H9 (cell line): ENCODE measurements at regions not wholly inside any gene's neighbourhood (a gene's known extent, or its start where the extent isn't known, plus 50 kb on each side); places are given as distances from the start of the nearest gene placed in this dataset.

ENCODE experiments used
- DNase-seq: peaks from one replicate; pipeline ENCODE4 v3.0.0-alpha.2; 2017
- H2AFZ ChIP-seq: one replicate; pipeline ENCODE4 v1.6.1; 2013; ENCODE audit warnings: mild to moderate bottlenecking, low read length, control low read depth, moderate library complexity
- H2AK5ac ChIP-seq: 2 replicates; pipeline ENCODE4 v1.6.1; 2013; ENCODE audit warnings: low read length, control low read depth, mixed read lengths; ENCODE audit not compliant: insufficient read length
- H2BK120ac ChIP-seq: one replicate; pipeline ENCODE4 v1.6.1; 2013; ENCODE audit warnings: low read depth, mild to moderate bottlenecking, low read length, control low read depth, inconsistent platforms; ENCODE audit not compliant: poor library complexity, severe bottlenecking
- H2BK12ac ChIP-seq: 2 replicates; pipeline ENCODE4 v1.6.1; 2013; ENCODE audit warnings: low read length, control low read depth, mixed read lengths, low read depth; ENCODE audit not compliant: insufficient read length
- H2BK15ac ChIP-seq: 2 replicates; pipeline ENCODE4 v1.6.1; 2013; ENCODE audit warnings: low read depth, low read length, control low read depth
- H2BK20ac ChIP-seq: one replicate; pipeline ENCODE4 v1.6.1; 2013; ENCODE audit warnings: low read depth, mild to moderate bottlenecking, low read length, control low read depth, inconsistent platforms; ENCODE audit not compliant: poor library complexity, severe bottlenecking
- H2BK5ac ChIP-seq: 2 replicates; pipeline ENCODE4 v1.6.1; 2013; ENCODE audit warnings: low read length, control low read depth, mixed read lengths; ENCODE audit not compliant: insufficient read length
- H3K14ac ChIP-seq: 2 replicates; pipeline ENCODE4 v1.6.1; 2013; ENCODE audit warnings: low read length, control low read depth; ENCODE audit not compliant: insufficient read depth
- H3K18ac ChIP-seq: 2 replicates; pipeline ENCODE4 v1.6.1; 2013; ENCODE audit warnings: low read depth, mild to moderate bottlenecking, mixed read lengths, low read length, control low read depth; ENCODE audit not compliant: insufficient read length
- H3K23ac ChIP-seq: 2 replicates; pipeline ENCODE4 v1.6.1; 2013; ENCODE audit warnings: low read length, control low read depth, mixed read lengths, low read depth; ENCODE audit not compliant: insufficient read length
- H3K23me2 ChIP-seq: 2 replicates; pipeline ENCODE4 v1.6.1; 2013; ENCODE audit warnings: low read depth, mild to moderate bottlenecking, mixed read lengths, low read length, control low read depth; ENCODE audit not compliant: insufficient read length, poor library complexity, severe bottlenecking
- H3K27ac ChIP-seq: 2 replicates; pipeline ENCODE4 v1.5.1; 2013; ENCODE audit warnings: low read length, control low read depth, mixed read lengths, low read depth; ENCODE audit not compliant: insufficient read length
- H3K27me3 ChIP-seq: 2 replicates; pipeline ENCODE4 v1.6.1; 2013; ENCODE audit warnings: low read length, control low read depth, inconsistent platforms; ENCODE audit not compliant: insufficient read depth
- H3K4ac ChIP-seq: 2 replicates; pipeline ENCODE4 v1.6.1; 2013; ENCODE audit warnings: low read depth, mild to moderate bottlenecking, control low read depth, inconsistent platforms, low read length, moderate library complexity
- H3K4me1 ChIP-seq: 2 replicates; pipeline ENCODE4 v1.6.1; 2013; ENCODE audit warnings: low read length, control low read depth, inconsistent platforms; ENCODE audit not compliant: insufficient read depth
- H3K4me2 ChIP-seq: 2 replicates; pipeline ENCODE4 v1.6.1; 2013; ENCODE audit warnings: low read length, control low read depth, mixed read lengths; ENCODE audit not compliant: insufficient read length, insufficient read depth
- H3K56ac ChIP-seq: 2 replicates; pipeline ENCODE4 v1.6.1; 2013; ENCODE audit warnings: low read depth, mild to moderate bottlenecking, mixed read lengths, low read length, control low read depth; ENCODE audit not compliant: insufficient read length
- H3K79me1 ChIP-seq: 2 replicates; pipeline ENCODE4 v1.6.1; 2013; ENCODE audit warnings: low read depth, mild to moderate bottlenecking, moderate library complexity, low read length, control low read depth, inconsistent platforms; ENCODE audit not compliant: insufficient read depth, poor library complexity, severe bottlenecking
- H3K79me2 ChIP-seq: 2 replicates; pipeline ENCODE4 v1.6.1; 2013; ENCODE audit warnings: low read length, control low read depth, inconsistent platforms; ENCODE audit not compliant: insufficient read depth
- H3K9ac ChIP-seq: 2 replicates; pipeline ENCODE4 v1.6.1; 2013; ENCODE audit warnings: low read length, control low read depth, mixed read lengths; ENCODE audit not compliant: insufficient read length; ENCODE audit errors: extremely low read depth
- H3K9me3 ChIP-seq: one replicate; pipeline ENCODE4 v1.6.1; 2013; ENCODE audit warnings: low read depth, low read length, inconsistent platforms; ENCODE audit not compliant: control insufficient read depth
- H3T11ph ChIP-seq: one replicate; pipeline ENCODE4 v1.6.1; 2013; ENCODE audit warnings: mild to moderate bottlenecking, low read length, control low read depth, inconsistent platforms
- H4K20me1 ChIP-seq: one replicate; pipeline ENCODE4 v1.6.1; 2013; ENCODE audit not compliant: control insufficient read depth, insufficient read length, insufficient read depth
- H4K5ac ChIP-seq: 2 replicates; pipeline ENCODE4 v1.6.1; 2013; ENCODE audit warnings: low read depth, mild to moderate bottlenecking, mixed read lengths, low read length, control low read depth; ENCODE audit not compliant: insufficient read length
- H4K8ac ChIP-seq: replicated peaks from 2 replicates; pipeline ENCODE4 v1.6.1; 2013; ENCODE audit warnings: low read length, control low read depth, mixed read lengths, low read depth; ENCODE audit not compliant: insufficient read length
- H4K91ac ChIP-seq: 2 replicates; pipeline ENCODE4 v1.6.1; 2013; ENCODE audit warnings: low read depth, mild to moderate bottlenecking, moderate library complexity, mixed read lengths, low read length, control low read depth; ENCODE audit not compliant: insufficient read length
- H3K27ac Mint-ChIP-seq, 3 experiments: 2 replicates in 2 of 3; 3 replicates in 1 of 3; pipeline ENCODE4 v1.8.0; 2020 to 2021; ENCODE audit warnings: mixed read lengths in 3 of 3, mild to moderate bottlenecking in 1 of 3, moderate library complexity in 1 of 3
- H3K27me3 Mint-ChIP-seq: 2 replicates; pipeline ENCODE4 v1.8.0; 2021; ENCODE audit warnings: low read depth, mild to moderate bottlenecking, moderate library complexity, mixed read lengths
- H3K36me3 Mint-ChIP-seq, 3 experiments: 2 replicates in 2 of 3; 3 replicates in 1 of 3; pipeline ENCODE4 v1.8.0; 2020 to 2021; ENCODE audit warnings: low read depth in 3 of 3, mixed read lengths in 3 of 3; ENCODE audit not compliant: insufficient read depth in 1 of 3
- H3K4me1 Mint-ChIP-seq, 2 experiments: 2 replicates each; pipeline ENCODE4 v1.8.0; 2020; ENCODE audit warnings: mixed read lengths in 2 of 2
- H3K4me3 Mint-ChIP-seq, 2 experiments: 2 replicates in 1 of 2; 3 replicates in 1 of 2; pipeline ENCODE4 v1.8.0; 2020 to 2021; ENCODE audit warnings: mild to moderate bottlenecking in 2 of 2, mixed read lengths in 2 of 2, moderate library complexity in 1 of 2
- H3K9me3 Mint-ChIP-seq, 2 experiments: 2 replicates in 1 of 2; 3 replicates in 1 of 2; pipeline ENCODE4 v1.8.0; 2020; ENCODE audit warnings: mild to moderate bottlenecking in 2 of 2, mixed read lengths in 2 of 2, moderate library complexity in 1 of 2
- CTCF ChIP-seq: fragments of 200-600 bp; sonication (generic); conservative IDR thresholded peaks from 3 replicates; pipeline ENCODE4 v1.8.0; 2021; ENCODE audit warnings: antibody characterized with exemption, mild to moderate bottlenecking
- WGBS: extraction: QIAGEN DNeasy Blood & Tissue Kit; methylation state at CpG from one replicate; pipeline ENCODE4 v1.1.7; 2013; ENCODE audit warnings: missing lambda C conversion rate, low lambda C conversion rate, mixed read lengths; ENCODE audit not compliant: insufficient read length; ENCODE audit errors: extremely low coverage; 5-methylcytosine and 5-hydroxymethylcytosine counted together

GRCh38 chr4:81806485-81806884 lies 334.8 kb upstream of the RASGEF1B start:
- H3K9me3 Mint-ChIP-seq: peaks cover 0 to 2% of the 10 kb centered on the region in 2 experiments; a peak in 1 of 5 replicates
- no peak overlapping the region for H3K14ac ChIP-seq

More at GRCh38 chr4:81806485-81806884, 334.8 kb upstream of the RASGEF1B start:
- Histone ChIP-seq H3K23me2 (no peaks in the 10 kb centered on the region), H3K56ac (no peak overlapping the region), H4K20me1 (no peaks in the 10 kb centered on the region), H3K27me3 (no peaks in the 10 kb centered on the region), H2AFZ (no peak overlapping the region), H2BK5ac (no peak overlapping the region), H3K9ac (no peak overlapping the region), H4K91ac (no peak overlapping the region), H2AK5ac (no peak overlapping the region), H3K79me2 (no peaks in the 10 kb centered on the region), H4K5ac (no peak overlapping the region), H3K4ac (no peak overlapping the region), H3K79me1 (no peaks in the 10 kb centered on the region), H3K4me1 (0 out of 2 replicates have a peak, but pooled peaks cover 4% of the 10 kb centered on the region), H2BK15ac (no peak overlapping the region), H3K18ac (no peak overlapping the region), H3K9me3 (no peaks in the 10 kb centered on the region), H3K23ac (no peak overlapping the region), H3T11ph (no peak overlapping the region), H2BK120ac (no peak overlapping the region), H3K27ac (no peak overlapping the region), H4K8ac (no peak overlapping the region), H2BK20ac (no peak overlapping the region), H3K4me2 (no peak overlapping the region), H2BK12ac (no peak overlapping the region)
- no peak overlapping the region for H3K27ac Mint-ChIP-seq
- no CpG with 5 or more reads among the region's 1 CpG for WGBS
- no peak for DNase-seq
- no peaks in the 10 kb centered on the region for H3K27me3 Mint-ChIP-seq
- H3K36me3 Mint-ChIP-seq: no peaks in the 10 kb centered on the region
- peaks cover 5% of the 10 kb centered on the region in 2 experiments; a peak in 2 of 4 replicates for H3K4me1 Mint-ChIP-seq
- H3K4me3 Mint-ChIP-seq: no peak overlapping the region
- TF ChIP-seq CTCF: no peak
